SK-N-SH treated with all-trans-retinoic acid at 6 μM for 48 hours (cell line): ENCODE measurements at regions not wholly inside any gene's neighbourhood (a gene's known extent, or its start where the extent isn't known, plus 50 kb on each side); places are given as distances from the start of the nearest gene placed in this dataset.
"Not testable (repeated sequence)": the region's sequence is repeated elsewhere in the genome, so short reads cannot be mapped to it uniquely, and the experiment has no call there.

Experiments
- PATZ1 ChIP-seq: fragments of 250-450 bp; sonication (Bioruptor Pico); IDR thresholded peaks from 2 replicates; pipeline ENCODE4 v1.8.0; 2020; ENCODE audit warnings: mild to moderate bottlenecking, moderate library complexity, borderline replicate concordance
- ZNF70 ChIP-seq: fragments of 450-650 bp; formaldehyde crosslinking; IDR thresholded peaks from 2 replicates; pipeline ENCODE4 v1.5.0; 2020; ENCODE audit warnings: mild to moderate bottlenecking, moderate library complexity

- TF ChIP-seq ZNF70, PATZ1 (CRISPR knock-in tag): not testable (repeated sequence)
Measured at GRCh38 chr1:241425091-241425490, 68.1 kb upstream of the RGS7 start.
